ENCODE measurements at regions not wholly inside any gene's neighbourhood (a gene's known extent, or its start where the extent isn't known, plus 50 kb on each side); places are given as distances from the start of the nearest gene placed in this dataset.
A peak's percentile ranks its signal among the peaks of the same experiment; 100 is the strongest.
"Not testable (repeated sequence)": the region's sequence is repeated elsewhere in the genome, so short reads cannot be mapped to it uniquely, and the experiment has no call there.

GRCh38 chr4:27813226-27813625 lies 952.6 kb downstream of the STIM2 start:
- DNase-seq (ENCODE audit: low read depth); in situ Hi-C loops (cut with HindIII; ENCODE audit: low pct_unique_long_range_greater_than_20kb, low sequenced_read_pairs): not testable (repeated sequence)

GRCh38 chr4:27813699-27814425 lies 953.2 kb downstream of the STIM2 start:
- in situ Hi-C loops (cut with HindIII; ENCODE audit: low pct_unique_long_range_greater_than_20kb, low sequenced_read_pairs); DNase-seq (ENCODE audit: low read depth): not testable (repeated sequence)

GRCh38 chr4:27819246-27819645 lies 958.6 kb downstream of the STIM2 start:
- DNase-seq (ENCODE audit: low read depth): no peak
- in situ Hi-C loops (cut with HindIII; ENCODE audit: low pct_unique_long_range_greater_than_20kb, low sequenced_read_pairs): no loop called here

GRCh38 chr4:27828843-27829242 lies 968.2 kb downstream of the STIM2 start:
- in situ Hi-C loops (cut with HindIII; ENCODE audit: low pct_unique_long_range_greater_than_20kb, low sequenced_read_pairs): no loop called here

GRCh38 chr4:27830251-27830650 lies 969.6 kb downstream of the STIM2 start:
- in situ Hi-C loops (cut with HindIII; ENCODE audit: low pct_unique_long_range_greater_than_20kb, low sequenced_read_pairs): no loop called here
- DNase-seq (ENCODE audit: low read depth): no peak

More at GRCh38 chr4:27828843-27829242, 968.2 kb downstream of the STIM2 start:
- no peak for DNase-seq (ENCODE audit: low read depth)

GRCh38 chr4:27835851-27836250 lies 975.2 kb downstream of the STIM2 start:
- DNase-seq (ENCODE audit: low read depth): no peak
- in situ Hi-C loops (cut with HindIII; ENCODE audit: low pct_unique_long_range_greater_than_20kb, low sequenced_read_pairs): no loop called here

GRCh38 chr4:27836523-27836922 lies 975.9 kb downstream of the STIM2 start:
- DNase-seq (ENCODE audit: low read depth): no peak
- in situ Hi-C loops (cut with HindIII; ENCODE audit: low pct_unique_long_range_greater_than_20kb, low sequenced_read_pairs): no loop called here

- DNase-seq (ENCODE audit: low read depth): no peak
- in situ Hi-C loops (cut with HindIII; ENCODE audit: low pct_unique_long_range_greater_than_20kb, low sequenced_read_pairs): no loop called here
Observed at GRCh38 chr4:27843776-27844175, 983.1 kb downstream of the STIM2 start.

- DNase-seq (ENCODE audit: low read depth): no peak
- in situ Hi-C loops (cut with HindIII; ENCODE audit: low pct_unique_long_range_greater_than_20kb, low sequenced_read_pairs): no loop called here
Observed at GRCh38 chr4:27844376-27844775, 983.7 kb downstream of the STIM2 start.

GRCh38 chr4:27846951-27847350 lies 986.3 kb downstream of the STIM2 start:
- DNase-seq (ENCODE audit: low read depth): no peak
- in situ Hi-C loops (cut with HindIII; ENCODE audit: low pct_unique_long_range_greater_than_20kb, low sequenced_read_pairs): no loop called here

- peak; percentile 12 for DNase-seq (ENCODE audit: low read depth)
Observed at GRCh38 chr4:27861381-27861787, 1000.7 kb downstream of the STIM2 start.

GRCh38 chr4:27861802-27862201 lies 1001.2 kb downstream of the STIM2 start:
- in situ Hi-C loops (cut with HindIII; ENCODE audit: low pct_unique_long_range_greater_than_20kb, low sequenced_read_pairs): no loop called here
- DNase-seq (ENCODE audit: low read depth): no peak

More at GRCh38 chr4:27861381-27861787, 1000.7 kb downstream of the STIM2 start:
- in situ Hi-C loops (cut with HindIII; ENCODE audit: low pct_unique_long_range_greater_than_20kb, low sequenced_read_pairs): no loop called here

GRCh38 chr4:27873596-27873995 lies 1013.0 kb downstream of the STIM2 start:
- in situ Hi-C loops (cut with HindIII; ENCODE audit: low pct_unique_long_range_greater_than_20kb, low sequenced_read_pairs): no loop called here
- no peak for DNase-seq (ENCODE audit: low read depth)

- in situ Hi-C loops (cut with HindIII; ENCODE audit: low pct_unique_long_range_greater_than_20kb, low sequenced_read_pairs): no loop called here
- DNase-seq (ENCODE audit: low read depth): no peak
Observed at GRCh38 chr4:27881705-27882104, 1021.1 kb downstream of the STIM2 start.

- in situ Hi-C loops (cut with HindIII; ENCODE audit: low pct_unique_long_range_greater_than_20kb, low sequenced_read_pairs): no loop called here
Observed at GRCh38 chr4:27886120-27886519, 1025.5 kb downstream of the STIM2 start.

GRCh38 chr4:27887646-27888045 lies 1027.0 kb downstream of the STIM2 start:
- in situ Hi-C loops (cut with HindIII; ENCODE audit: low pct_unique_long_range_greater_than_20kb, low sequenced_read_pairs): no loop called here
- DNase-seq (ENCODE audit: low read depth): no peak

More at GRCh38 chr4:27886120-27886519, 1025.5 kb downstream of the STIM2 start:
- DNase-seq (ENCODE audit: low read depth): no peak

- in situ Hi-C loops (cut with HindIII; ENCODE audit: low pct_unique_long_range_greater_than_20kb, low sequenced_read_pairs): no loop called here
- no peak for DNase-seq (ENCODE audit: low read depth)
Observed at GRCh38 chr4:27888505-27888904, 1027.9 kb downstream of the STIM2 start.

- in situ Hi-C loops (cut with HindIII; ENCODE audit: low pct_unique_long_range_greater_than_20kb, low sequenced_read_pairs): no loop called here
- DNase-seq (ENCODE audit: low read depth): no peak
Observed at GRCh38 chr4:27894951-27895350, 1034.3 kb downstream of the STIM2 start.

- in situ Hi-C loops (cut with HindIII; ENCODE audit: low pct_unique_long_range_greater_than_20kb, low sequenced_read_pairs): no loop called here
- DNase-seq (ENCODE audit: low read depth): no peak
Observed at GRCh38 chr4:27908356-27908755, 1047.7 kb downstream of the STIM2 start.

- in situ Hi-C loops (cut with HindIII; ENCODE audit: low pct_unique_long_range_greater_than_20kb, low sequenced_read_pairs): no loop called here
Observed at GRCh38 chr4:27910227-27910626, 1049.6 kb downstream of the STIM2 start.

More at GRCh38 chr4:27910227-27910626, 1049.6 kb downstream of the STIM2 start:
- DNase-seq (ENCODE audit: low read depth): no peak
